GM23338 (cell line): ENCODE measurements at regions not wholly inside any gene's neighbourhood (a gene's known extent, or its start where the extent isn't known, plus 50 kb on each side); places are given as distances from the start of the nearest gene placed in this dataset.

Experiments used
- ATAC-seq: fragments of 200-7000 bp; cut with Tn5 transposase; 3 replicates; pipeline ENCODE4 v1.9.1; 2020
- DNase-seq: peaks from one replicate; pipeline ENCODE4 v3.0.0-alpha.2; 2015; ENCODE audit warnings: low spot score
- H2AFZ ChIP-seq: fragments of 200-600 bp; sonication (generic); 2 replicates; pipeline ENCODE4 v1.8.0; 2016; ENCODE audit warnings: antibody characterized with exemption, mild to moderate bottlenecking, moderate library complexity
- H3F3A ChIP-seq: fragments of 200-600 bp; sonication (generic); replicated peaks from 2 replicates; pipeline ENCODE4 v1.8.0; 2017; ENCODE audit warnings: antibody characterized with exemption, mixed run types, low read depth
- H3K27ac ChIP-seq: fragments of 200-600 bp; sonication (generic); 2 replicates; pipeline ENCODE4 v1.6.1; 2016; ENCODE audit warnings: low read depth
- H3K27me3 ChIP-seq: fragments of 200-600 bp; sonication (generic); 2 replicates; pipeline ENCODE4 v1.8.0; 2016; ENCODE audit warnings: mild to moderate bottlenecking, mixed run types, moderate library complexity; ENCODE audit not compliant: insufficient read depth
- H3K36me3 ChIP-seq: fragments of 200-600 bp; sonication (generic); 2 replicates; pipeline ENCODE4 v1.8.0; 2016; ENCODE audit warnings: mild to moderate bottlenecking; ENCODE audit not compliant: insufficient read depth
- H3K4me1 ChIP-seq: fragments of 200-600 bp; sonication (generic); 2 replicates; pipeline ENCODE4 v1.8.0; 2016; ENCODE audit warnings: mild to moderate bottlenecking, moderate library complexity; ENCODE audit not compliant: insufficient read depth
- H3K4me2 ChIP-seq: fragments of 200-600 bp; sonication (generic); 2 replicates; pipeline ENCODE4 v1.7.1; 2017; ENCODE audit warnings: mixed run types
- H3K4me3 ChIP-seq: fragments of 200-600 bp; sonication (generic); 2 replicates; pipeline ENCODE4 v1.6.1; 2016; ENCODE audit warnings: mixed run types
- H3K79me2 ChIP-seq: fragments of 200-600 bp; sonication (generic); replicated peaks from 2 replicates; pipeline ENCODE4 v1.8.0; 2017; ENCODE audit warnings: mild to moderate bottlenecking; ENCODE audit not compliant: insufficient read depth
- H3K9me2 ChIP-seq: fragments of 200-600 bp; sonication (generic); 2 replicates; pipeline ENCODE4 v1.8.0; 2017; ENCODE audit not compliant: insufficient read depth
- H4K20me1 ChIP-seq: fragments of 200-600 bp; sonication (generic); replicated peaks from 2 replicates; pipeline ENCODE4 v1.8.0; 2017; ENCODE audit warnings: mild to moderate bottlenecking; ENCODE audit not compliant: insufficient read depth
- H3K27ac Mint-ChIP-seq: 2 replicates; pipeline ENCODE4 v1.8.0; 2020; ENCODE audit warnings: inconsistent platforms, mild to moderate bottlenecking, moderate library complexity, mixed read lengths
- H3K27me3 Mint-ChIP-seq: 3 replicates; pipeline ENCODE4 v1.8.0; 2022; ENCODE audit warnings: low read depth, mild to moderate bottlenecking, moderate library complexity, mixed read lengths, inconsistent platforms; ENCODE audit not compliant: insufficient read depth, poor library complexity
- H3K36me3 Mint-ChIP-seq: 3 replicates; pipeline ENCODE4 v1.8.0; 2021; ENCODE audit warnings: low read depth, mild to moderate bottlenecking, inconsistent platforms, moderate library complexity, mixed read lengths
- H3K4me1 Mint-ChIP-seq: 3 replicates; pipeline ENCODE4 v1.8.0; 2020; ENCODE audit warnings: mild to moderate bottlenecking, inconsistent platforms, mixed read lengths
- H3K4me3 Mint-ChIP-seq: 3 replicates; pipeline ENCODE4 v1.8.0; 2021; ENCODE audit warnings: moderate library complexity, mild to moderate bottlenecking, inconsistent platforms, mixed read lengths
- H3K9me3 Mint-ChIP-seq: 3 replicates; pipeline ENCODE4 v1.8.0; 2020; ENCODE audit warnings: moderate library complexity, mild to moderate bottlenecking, inconsistent platforms, mixed read lengths
- CREB1 ChIP-seq: fragments of 250-450 bp; sonication (Bioruptor Pico); IDR thresholded peaks from 2 replicates; pipeline ENCODE4 v1.5.0; 2020; ENCODE audit warnings: low read depth, mild to moderate bottlenecking, moderate library complexity
- EZH2 ChIP-seq: fragments of 200-600 bp; sonication (generic); IDR thresholded peaks from one replicate; pipeline ENCODE4 v1.8.0; 2017; ENCODE audit warnings: antibody characterized with exemption, mild to moderate bottlenecking, low read depth; ENCODE audit not compliant: unreplicated experiment
- NANOG ChIP-seq: IDR thresholded peaks from 2 replicates; pipeline ENCODE4 v1.6.1; 2016; ENCODE audit warnings: antibody characterized with exemption, borderline replicate concordance
- POLR2AphosphoS5 ChIP-seq: IDR thresholded peaks from 2 replicates; pipeline ENCODE4 v1.6.1; 2016; ENCODE audit warnings: antibody characterized with exemption, low read depth
- STAT1 ChIP-seq: IDR thresholded peaks from one replicate; pipeline ENCODE4 v1.6.1; 2016; ENCODE audit warnings: antibody characterized with exemption; ENCODE audit not compliant: unreplicated experiment
- ZNF114 ChIP-seq: fragments of 250-450 bp; sonication (Bioruptor Pico); IDR thresholded peaks from 2 replicates; pipeline ENCODE4 v1.5.0; 2020; ENCODE audit warnings: mild to moderate bottlenecking, moderate library complexity
- ZNF331 ChIP-seq: fragments of 250-450 bp; sonication (Bioruptor Pico); IDR thresholded peaks from 2 replicates; pipeline ENCODE4 v1.5.0; 2020; ENCODE audit warnings: low read depth, mild to moderate bottlenecking, moderate library complexity
- TF ChIP-seq, protein P1 (sequence below): fragments of 250-450 bp; sonication (Bioruptor Pico); IDR thresholded peaks from 2 replicates; pipeline ENCODE4 v1.5.0; 2020; ENCODE audit warnings: mild to moderate bottlenecking, moderate library complexity
- TF ChIP-seq, protein P2 (sequence below), 2 experiments: fragments of 200-600 bp in 1 of 2; sonication (generic) in 1 of 2; conservative IDR thresholded peaks; 2 replicates each; pipeline versions ENCODE4 v1.5.1 to v1.6.1; 2016 to 2017; ENCODE audit warnings: antibody characterized with exemption in 2 of 2, low read depth in 2 of 2, mild to moderate bottlenecking in 2 of 2, moderate library complexity in 1 of 2

DNA sequence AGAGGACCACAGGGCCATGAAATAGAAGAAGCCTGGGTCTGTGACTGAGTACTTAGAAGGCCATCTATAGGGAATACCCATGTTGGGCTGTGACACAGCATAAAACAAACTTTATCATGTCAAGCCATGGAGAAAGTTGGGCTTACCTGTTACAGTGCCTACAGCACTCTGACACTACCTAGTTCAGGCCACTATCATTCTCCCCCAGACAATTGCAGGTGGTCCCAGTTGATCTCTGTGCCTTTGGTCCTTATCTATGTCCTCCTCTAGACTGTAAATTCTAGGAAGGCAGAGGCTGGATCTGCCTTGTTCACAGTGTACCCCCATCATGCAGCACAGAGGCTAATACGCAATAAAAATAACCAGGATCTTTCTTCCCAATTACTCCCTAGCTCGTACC, 69.1 kb downstream of the GCC1 start (continued):
- TF ChIP-seq, protein P1, sequence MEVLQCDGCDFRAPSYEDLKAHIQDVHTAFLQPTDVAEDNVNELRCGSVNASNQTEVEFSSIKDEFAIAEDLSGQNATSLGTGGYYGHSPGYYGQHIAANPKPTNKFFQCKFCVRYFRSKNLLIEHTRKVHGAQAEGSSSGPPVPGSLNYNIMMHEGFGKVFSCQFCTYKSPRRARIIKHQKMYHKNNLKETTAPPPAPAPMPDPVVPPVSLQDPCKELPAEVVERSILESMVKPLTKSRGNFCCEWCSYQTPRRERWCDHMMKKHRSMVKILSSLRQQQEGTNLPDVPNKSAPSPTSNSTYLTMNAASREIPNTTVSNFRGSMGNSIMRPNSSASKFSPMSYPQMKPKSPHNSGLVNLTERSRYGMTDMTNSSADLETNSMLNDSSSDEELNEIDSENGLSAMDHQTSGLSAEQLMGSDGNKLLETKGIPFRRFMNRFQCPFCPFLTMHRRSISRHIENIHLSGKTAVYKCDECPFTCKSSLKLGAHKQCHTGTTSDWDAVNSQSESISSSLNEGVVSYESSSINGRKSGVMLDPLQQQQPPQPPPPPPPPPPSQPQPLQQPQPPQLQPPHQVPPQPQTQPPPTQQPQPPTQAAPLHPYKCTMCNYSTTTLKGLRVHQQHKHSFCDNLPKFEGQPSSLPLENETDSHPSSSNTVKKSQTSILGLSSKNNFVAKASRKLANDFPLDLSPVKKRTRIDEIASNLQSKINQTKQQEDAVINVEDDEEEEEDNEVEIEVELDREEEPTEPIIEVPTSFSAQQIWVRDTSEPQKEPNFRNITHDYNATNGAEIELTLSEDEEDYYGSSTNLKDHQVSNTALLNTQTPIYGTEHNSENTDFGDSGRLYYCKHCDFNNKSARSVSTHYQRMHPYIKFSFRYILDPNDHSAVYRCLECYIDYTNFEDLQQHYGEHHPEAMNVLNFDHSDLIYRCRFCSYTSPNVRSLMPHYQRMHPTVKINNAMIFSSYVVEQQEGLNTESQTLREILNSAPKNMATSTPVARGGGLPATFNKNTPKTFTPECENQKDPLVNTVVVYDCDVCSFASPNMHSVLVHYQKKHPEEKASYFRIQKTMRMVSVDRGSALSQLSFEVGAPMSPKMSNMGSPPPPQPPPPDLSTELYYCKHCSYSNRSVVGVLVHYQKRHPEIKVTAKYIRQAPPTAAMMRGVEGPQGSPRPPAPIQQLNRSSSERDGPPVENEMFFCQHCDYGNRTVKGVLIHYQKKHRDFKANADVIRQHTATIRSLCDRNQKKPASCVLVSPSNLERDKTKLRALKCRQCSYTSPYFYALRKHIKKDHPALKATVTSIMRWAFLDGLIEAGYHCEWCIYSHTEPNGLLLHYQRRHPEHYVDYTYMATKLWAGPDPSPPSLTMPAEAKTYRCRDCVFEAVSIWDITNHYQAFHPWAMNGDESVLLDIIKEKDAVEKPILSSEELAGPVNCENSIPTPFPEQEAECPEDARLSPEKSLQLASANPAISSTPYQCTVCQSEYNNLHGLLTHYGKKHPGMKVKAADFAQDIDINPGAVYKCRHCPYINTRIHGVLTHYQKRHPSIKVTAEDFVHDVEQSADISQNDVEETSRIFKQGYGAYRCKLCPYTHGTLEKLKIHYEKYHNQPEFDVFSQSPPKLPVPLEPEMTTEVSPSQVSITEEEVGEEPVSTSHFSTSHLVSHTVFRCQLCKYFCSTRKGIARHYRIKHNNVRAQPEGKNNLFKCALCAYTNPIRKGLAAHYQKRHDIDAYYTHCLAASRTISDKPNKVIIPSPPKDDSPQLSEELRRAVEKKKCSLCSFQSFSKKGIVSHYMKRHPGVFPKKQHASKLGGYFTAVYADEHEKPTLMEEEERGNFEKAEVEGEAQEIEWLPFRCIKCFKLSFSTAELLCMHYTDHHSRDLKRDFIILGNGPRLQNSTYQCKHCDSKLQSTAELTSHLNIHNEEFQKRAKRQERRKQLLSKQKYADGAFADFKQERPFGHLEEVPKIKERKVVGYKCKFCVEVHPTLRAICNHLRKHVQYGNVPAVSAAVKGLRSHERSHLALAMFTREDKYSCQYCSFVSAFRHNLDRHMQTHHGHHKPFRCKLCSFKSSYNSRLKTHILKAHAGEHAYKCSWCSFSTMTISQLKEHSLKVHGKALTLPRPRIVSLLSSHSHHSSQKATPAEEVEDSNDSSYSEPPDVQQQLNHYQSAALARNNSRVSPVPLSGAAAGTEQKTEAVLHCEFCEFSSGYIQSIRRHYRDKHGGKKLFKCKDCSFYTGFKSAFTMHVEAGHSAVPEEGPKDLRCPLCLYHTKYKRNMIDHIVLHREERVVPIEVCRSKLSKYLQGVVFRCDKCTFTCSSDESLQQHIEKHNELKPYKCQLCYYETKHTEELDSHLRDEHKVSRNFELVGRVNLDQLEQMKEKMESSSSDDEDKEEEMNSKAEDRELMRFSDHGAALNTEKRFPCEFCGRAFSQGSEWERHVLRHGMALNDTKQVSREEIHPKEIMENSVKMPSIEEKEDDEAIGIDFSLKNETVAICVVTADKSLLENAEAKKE, result no peak
- TF ChIP-seq EZH2 (no peak), ZNF331 (no peak), CREB1 (CRISPR knock-in tag) (no peak), ZNF114 (no peak), STAT1 (no peak), NANOG (no peak), POLR2AphosphoS5 (no peak)
- TF ChIP-seq, protein P2, sequence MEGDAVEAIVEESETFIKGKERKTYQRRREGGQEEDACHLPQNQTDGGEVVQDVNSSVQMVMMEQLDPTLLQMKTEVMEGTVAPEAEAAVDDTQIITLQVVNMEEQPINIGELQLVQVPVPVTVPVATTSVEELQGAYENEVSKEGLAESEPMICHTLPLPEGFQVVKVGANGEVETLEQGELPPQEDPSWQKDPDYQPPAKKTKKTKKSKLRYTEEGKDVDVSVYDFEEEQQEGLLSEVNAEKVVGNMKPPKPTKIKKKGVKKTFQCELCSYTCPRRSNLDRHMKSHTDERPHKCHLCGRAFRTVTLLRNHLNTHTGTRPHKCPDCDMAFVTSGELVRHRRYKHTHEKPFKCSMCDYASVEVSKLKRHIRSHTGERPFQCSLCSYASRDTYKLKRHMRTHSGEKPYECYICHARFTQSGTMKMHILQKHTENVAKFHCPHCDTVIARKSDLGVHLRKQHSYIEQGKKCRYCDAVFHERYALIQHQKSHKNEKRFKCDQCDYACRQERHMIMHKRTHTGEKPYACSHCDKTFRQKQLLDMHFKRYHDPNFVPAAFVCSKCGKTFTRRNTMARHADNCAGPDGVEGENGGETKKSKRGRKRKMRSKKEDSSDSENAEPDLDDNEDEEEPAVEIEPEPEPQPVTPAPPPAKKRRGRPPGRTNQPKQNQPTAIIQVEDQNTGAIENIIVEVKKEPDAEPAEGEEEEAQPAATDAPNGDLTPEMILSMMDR (conservative IDR thresholded peaks at IDR 0.05; ENCODE audit: low read depth in 2 of 2), result no peak

DNA sequence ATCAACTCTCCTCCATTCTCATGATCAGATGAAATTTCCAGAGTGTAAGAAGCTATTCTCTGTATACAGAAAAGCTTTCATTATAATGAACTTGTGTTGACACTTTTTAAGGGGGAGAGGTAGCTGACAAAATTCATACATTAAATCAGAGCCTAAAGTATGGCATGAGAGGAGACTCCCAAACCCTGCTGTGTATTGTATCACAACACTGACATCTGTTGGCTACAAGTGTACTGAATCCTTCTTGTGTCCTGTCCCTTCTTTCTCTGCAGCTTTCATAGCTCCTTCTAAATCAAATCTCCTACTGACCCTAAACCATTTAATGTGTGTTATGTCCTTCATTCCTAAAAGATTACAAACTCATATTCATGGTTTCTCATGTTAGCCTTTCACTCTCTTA, 70.9 kb downstream of the GCC1 start:
- Histone ChIP-seq H3K27me3 (no peaks in the 10 kb centered on the region; the same call in 1 of the 2 replicates), H3F3A (no peaks in the 10 kb centered on the region), H3K36me3 (no peaks in the 10 kb centered on the region), H3K4me2 (no peak overlapping the region), H3K4me1 (no peaks in the 10 kb centered on the region), H3K4me3 (no peak overlapping the region), H2AFZ (no peak overlapping the region), H3K9me2 (no peaks in the 10 kb centered on the region), H3K79me2 (no peaks in the 10 kb centered on the region), H3K27ac (no peak overlapping the region), H4K20me1 (no peaks in the 10 kb centered on the region)
- H3K36me3 Mint-ChIP-seq, result no peaks in the 10 kb centered on the region
- ATAC-seq, result peak; percentile 82
- no peaks in the 10 kb centered on the region for H3K27me3 Mint-ChIP-seq
- DNase-seq, result peak; percentile 60
- H3K4me1 Mint-ChIP-seq, result peaks cover 5% of the 10 kb centered on the region; the same call in 1 of the 3 replicates
- no peak overlapping the region for H3K27ac Mint-ChIP-seq
- TF ChIP-seq, protein P2 (conservative IDR thresholded peaks at IDR 0.05; ENCODE audit: low read depth in 2 of 2), result peak; percentile 45 to 80
- TF ChIP-seq CREB1 (CRISPR knock-in tag), result no peak
- no peaks in the 10 kb centered on the region for H3K9me3 Mint-ChIP-seq
- H3K4me3 Mint-ChIP-seq, result no peak overlapping the region
